ENCODE measurements at regions not wholly inside any gene's neighbourhood (a gene's known extent, or its start where the extent isn't known, plus 50 kb on each side); places are given as distances from the start of the nearest gene placed in this dataset.

- TF ChIP-seq TAF1 (IDR thresholded peaks at IDR 0.05; ENCODE audit: borderline replicate concordance, low read depth, low read length) (no peak), POLR2AphosphoS5 (IDR thresholded peaks at IDR 0.05; ENCODE audit: low read depth, low read length) (no peak)
These were observed 226.1 kb downstream of the SOD2 start for GRCh38 chr6:159466926-159467325.
